ENCODE measurements at regions not wholly inside any gene's neighbourhood (a gene's known extent, or its start where the extent isn't known, plus 50 kb on each side); places are given as distances from the start of the nearest gene placed in this dataset.

- no peak for TF ChIP-seq EZH2phosphoT487 (IDR thresholded peaks at IDR 0.05; ENCODE audit: insufficient read depth, low read depth)
- no peak for TF ChIP-seq EZH2 (IDR thresholded peaks at IDR 0.05; ENCODE audit: insufficient read depth, poor library complexity, severe bottlenecking)
Measured at GRCh38 chr5:9888501-9888901, 258.4 kb upstream of the TAS2R1 start.

Measured in GM23248 (cell line).